Panc1 (cell line): ENCODE measurements at regions not wholly inside any gene's neighbourhood (a gene's known extent, or its start where the extent isn't known, plus 50 kb on each side); places are given as distances from the start of the nearest gene placed in this dataset.

Experiments
- ATAC-seq: fragments of 200-7000 bp; cut with Tn5 transposase; 2 replicates; pipeline ENCODE4 v1.9.1; 2020; ENCODE audit warnings: mild to moderate bottlenecking, moderate library complexity
- BruUV-seq: library from RNA; stranded (reverse); fragments of 400-500 nt; replicated peaks from 2 replicates; lab custom pipeline; 2021; lab: Mats Ljungman, UMichigan
- CTCF ChIA-PET: fragments of 300-600 bp; sonication (Branson Sonifier 250); formaldehyde crosslinking; loops from one replicate; lab custom pipeline; 2022; ENCODE audit warnings: antibody characterized with exemption; lab: Charles Lee
- POLR2A ChIA-PET: fragments of 300-600 bp; sonication (Branson Sonifier 250); formaldehyde crosslinking; loops from one replicate; lab custom pipeline; 2022; ENCODE audit warnings: antibody characterized with exemption; lab: Charles Lee
- DNase-seq: peaks from one replicate; pipeline ENCODE4 v3.0.0-alpha.2; 2010; ENCODE audit warnings: low read depth, low spot score
- H3K27ac ChIP-seq: 2 replicates; pipeline ENCODE4 v1.5.1; 2011; ENCODE audit warnings: mild to moderate bottlenecking, low read length, inconsistent platforms
- H3K27me3 ChIP-seq: fragments of 200-500 bp; sonication (Bioruptor generic); 2 replicates; pipeline ENCODE4 v1.6.0; 2014; ENCODE audit warnings: low read length, inconsistent platforms; ENCODE audit not compliant: control insufficient read depth, insufficient read depth
- H3K36me3 ChIP-seq: fragments of 200-500 bp; sonication (Bioruptor generic); 2 replicates; pipeline ENCODE4 v1.5.1; 2014; ENCODE audit warnings: inconsistent platforms, mild to moderate bottlenecking, low read length, moderate library complexity; ENCODE audit not compliant: control insufficient read depth, insufficient read depth
- H3K4me1 ChIP-seq: 2 replicates; pipeline ENCODE4 v1.5.1; 2011; ENCODE audit warnings: inconsistent platforms, mild to moderate bottlenecking, low read length, moderate library complexity; ENCODE audit not compliant: control insufficient read depth, insufficient read depth
- H3K4me3 ChIP-seq, 2 experiments: 2 replicates each; pipeline ENCODE4 v1.5.1; 2011 to 2012; ENCODE audit warnings: low read depth in 2 of 2, low read length in 2 of 2, mild to moderate bottlenecking in 2 of 2, inconsistent platforms in 1 of 2, moderate library complexity in 1 of 2
- H3K9me3 ChIP-seq: fragments of 200-500 bp; sonication (Bioruptor generic); 2 replicates; pipeline ENCODE4 v1.5.1; 2014; ENCODE audit warnings: low read depth, mild to moderate bottlenecking, inconsistent platforms, low read length, moderate library complexity; ENCODE audit not compliant: control insufficient read depth, insufficient read depth
- CTCF ChIP-seq: fragments of 450-650 bp; IDR thresholded peaks from 2 replicates; pipeline ENCODE4 v1.5.1; 2017; ENCODE audit warnings: mild to moderate bottlenecking
- POLR2AphosphoS5 ChIP-seq: IDR thresholded peaks from 2 replicates; pipeline ENCODE4 v1.6.1; 2012; ENCODE audit warnings: mild to moderate bottlenecking, low read depth, low read length, moderate library complexity
- REST ChIP-seq, 2 experiments: IDR thresholded peaks; 2 replicates each; pipeline ENCODE4 v1.6.1; 2011 to 2012; ENCODE audit warnings: low read depth in 2 of 2, control low read depth in 1 of 2, low read length in 1 of 2, mild to moderate bottlenecking in 1 of 2, moderate library complexity in 1 of 2; ENCODE audit not compliant: insufficient read depth in 1 of 2
- SIN3A ChIP-seq: IDR thresholded peaks from 2 replicates; pipeline ENCODE4 v1.6.1; 2012; ENCODE audit warnings: low read depth, mild to moderate bottlenecking, low read length, moderate library complexity, borderline replicate concordance; ENCODE audit not compliant: insufficient read depth
- TCF7L2 ChIP-seq: IDR thresholded peaks from 2 replicates; pipeline ENCODE4 v1.6.1; 2011; ENCODE audit warnings: mild to moderate bottlenecking, low read depth, low read length, inconsistent platforms
- in situ Hi-C: cut with HindIII; loops from 2 replicates; pipeline ENCODE4 v1.10.0; 2016; ENCODE audit warnings: low sequenced_read_pairs, low pct_unique_long_range_greater_than_20kb
- intact Hi-C: fragments of 100-400 bp; cut with micrococcal nuclease; formaldehyde crosslinking; loops from one replicate; pipeline ENCODE4 v1.10.0; 2022; ENCODE audit not compliant: unreplicated experiment

GRCh38 chr5:163585206-163585605, 79.8 kb downstream of the MAT2B start:
- Histone ChIP-seq H3K9me3 (no peaks in the 10 kb centered on the region), H3K27ac (no peak overlapping the region), H3K27me3 (no peaks in the 10 kb centered on the region; the same call in 1 of the 2 replicates), H3K4me1 (no peaks in the 10 kb centered on the region), H3K4me3 (no peak overlapping the region), H3K36me3 (no peaks in the 10 kb centered on the region)
- ChIA-PET POLR2A (no interaction called here), CTCF (no interaction called here)
- TF ChIP-seq TCF7L2: no peak
- DNase-seq (no peak), ATAC-seq (no peak)
- in situ Hi-C loops: no loop called here
- BruUV-seq: no TSS peak
- intact Hi-C loops: no loop called here

DNA sequence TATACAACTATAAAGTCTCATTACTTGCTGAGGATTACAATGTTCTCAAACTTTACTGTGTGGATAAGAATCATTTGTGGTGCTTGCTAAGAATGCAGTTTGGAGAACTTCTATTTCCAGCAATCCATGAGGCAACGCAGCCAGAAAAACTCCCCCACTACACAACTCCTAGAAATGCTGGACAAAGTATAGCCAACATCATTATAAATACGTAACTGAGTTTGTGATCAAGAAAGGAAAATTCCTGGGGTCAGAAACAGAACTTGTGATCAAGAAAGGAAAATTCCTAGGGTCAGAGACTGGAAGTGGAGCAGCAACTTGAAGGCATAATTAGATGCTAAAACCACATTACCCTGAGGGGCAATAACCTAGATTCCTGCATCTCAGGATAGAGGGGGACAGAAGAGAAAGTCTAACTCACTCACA, 81.1 kb downstream of the MAT2B start:
- CTCF ChIA-PET: no interaction called here
- DNase-seq: no peak
- no TSS peak for BruUV-seq
- H3K9me3 ChIP-seq: no peaks in the 10 kb centered on the region
- intact Hi-C loops (no loop called here), in situ Hi-C loops (no loop called here)
- no peaks in the 10 kb centered on the region for H3K4me1 ChIP-seq
- POLR2A ChIA-PET: no interaction called here
- no peak overlapping the region for H3K4me3 ChIP-seq
- 0 out of 4 replicates have a peak, but pooled peaks of 1 of the 2 experiments have one; percentile 10 for TF ChIP-seq REST (IDR thresholded peaks at IDR 0.05; ENCODE audit: insufficient read depth in 1 of 2, low read depth in 2 of 2, low read length in 1 of 2)
- TF ChIP-seq POLR2AphosphoS5: no peak
- no peak for ATAC-seq
- H3K27me3 ChIP-seq: no peaks in the 10 kb centered on the region
- H3K27ac ChIP-seq: no peak overlapping the region
- H3K36me3 ChIP-seq: no peaks in the 10 kb centered on the region

GRCh38 chr5:163594951-163595350, 89.5 kb downstream of the MAT2B start:
- no peaks in the 10 kb centered on the region for H3K36me3 ChIP-seq
- in situ Hi-C loops: no loop called here
- H3K4me1 ChIP-seq: no peaks in the 10 kb centered on the region
- intact Hi-C loops: no loop called here
- ChIA-PET POLR2A (no interaction called here), CTCF (no interaction called here)
- no peaks in the 10 kb centered on the region for H3K9me3 ChIP-seq
- H3K4me3 ChIP-seq: no peak overlapping the region
- H3K27ac ChIP-seq: no peak overlapping the region
- DNase-seq (no peak), ATAC-seq (no peak)
- BruUV-seq: no TSS peak
- TF ChIP-seq TCF7L2 (no peak), CTCF (no peak), REST (IDR thresholded peaks at IDR 0.05; ENCODE audit: insufficient read depth in 1 of 2, low read depth in 2 of 2, low read length in 1 of 2) (no peak), POLR2AphosphoS5 (no peak), SIN3A (no peak)
- no peaks in the 10 kb centered on the region for H3K27me3 ChIP-seq
